ENCODE measurements at regions not wholly inside any gene's neighbourhood (a gene's known extent, or its start where the extent isn't known, plus 50 kb on each side); places are given as distances from the start of the nearest gene placed in this dataset.
A peak's percentile ranks its signal among the peaks of the same experiment; 100 is the strongest.
"Not testable (repeated sequence)": the region's sequence is repeated elsewhere in the genome, so short reads cannot be mapped to it uniquely, and the experiment has no call there.

DNA sequence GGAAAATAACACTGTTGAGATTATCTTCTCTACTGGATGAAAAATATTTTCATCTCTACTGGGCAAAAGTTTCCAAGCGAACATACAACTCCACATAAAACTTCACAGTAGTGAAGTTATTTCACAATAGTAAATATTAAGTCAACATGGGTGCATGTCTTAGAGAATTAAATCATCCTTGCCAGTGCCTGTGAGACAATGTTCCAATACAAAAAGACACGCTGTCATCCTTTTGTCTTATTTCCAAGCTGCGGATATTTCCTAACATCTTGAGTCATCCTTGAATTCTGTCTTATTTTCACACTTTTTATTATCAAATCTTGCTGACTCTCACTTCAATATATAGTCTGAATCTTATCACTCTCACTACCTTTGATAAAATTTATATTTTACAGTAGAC, 142.9 kb upstream of the KITLG start:
- Histone ChIP-seq H3K36me3 (ENCODE audit: control insufficient read depth, insufficient read depth, low read length) (no peaks in the 10 kb centered on the region), H3K27me3 (ENCODE audit: control insufficient read depth, insufficient read depth, low read length) (no peaks in the 10 kb centered on the region), H3K4me3 (ENCODE audit: low read depth, low read length) (no peak overlapping the region)
- FAIRE-seq (no peak), DNase-seq (ENCODE audit: low read depth) (peak; percentile 82)
- TF ChIP-seq CTCF (IDR thresholded peaks at IDR 0.05; ENCODE audit: insufficient read depth, low read length, severe bottlenecking), result no peak

GRCh38 chr12:88720785-88721650, 140.7 kb upstream of the KITLG start:
- Histone ChIP-seq H3K4me3 (ENCODE audit: low read depth, low read length) (no peak overlapping the region), H3K36me3 (ENCODE audit: control insufficient read depth, insufficient read depth, low read length) (no peaks in the 10 kb centered on the region), H3K27me3 (ENCODE audit: control insufficient read depth, insufficient read depth, low read length) (no peaks in the 10 kb centered on the region)
- TF ChIP-seq CTCF (IDR thresholded peaks at IDR 0.05; ENCODE audit: insufficient read depth, low read length, severe bottlenecking), result no peak
- DNase-seq (ENCODE audit: low read depth) (no peak), FAIRE-seq (no peak)

- peak; percentile 64 for DNase-seq (ENCODE audit: low read depth)
- no peaks in the 10 kb centered on the region for H3K36me3 ChIP-seq (ENCODE audit: control insufficient read depth, insufficient read depth, low read length)
- H3K4me3 ChIP-seq (ENCODE audit: low read depth, low read length), result no peak overlapping the region
- no peak for FAIRE-seq
- no peaks in the 10 kb centered on the region for H3K27me3 ChIP-seq (ENCODE audit: control insufficient read depth, insufficient read depth, low read length)
- no peak for TF ChIP-seq CTCF (IDR thresholded peaks at IDR 0.05; ENCODE audit: insufficient read depth, low read length, severe bottlenecking)
Observed at GRCh38 chr12:88720231-88720630, 140.0 kb upstream of the KITLG start.

GRCh38 chr12:88717188-88717587, 136.9 kb upstream of the KITLG start:
- no peaks in the 10 kb centered on the region for H3K36me3 ChIP-seq (ENCODE audit: control insufficient read depth, insufficient read depth, low read length)
- no peak for FAIRE-seq
- H3K27me3 ChIP-seq (ENCODE audit: control insufficient read depth, insufficient read depth, low read length), result no peaks in the 10 kb centered on the region
- DNase-seq (ENCODE audit: low read depth), result no peak
- TF ChIP-seq CTCF (IDR thresholded peaks at IDR 0.05; ENCODE audit: insufficient read depth, low read length, severe bottlenecking), result no peak
- no peak overlapping the region for H3K4me3 ChIP-seq (ENCODE audit: low read depth, low read length)

DNA sequence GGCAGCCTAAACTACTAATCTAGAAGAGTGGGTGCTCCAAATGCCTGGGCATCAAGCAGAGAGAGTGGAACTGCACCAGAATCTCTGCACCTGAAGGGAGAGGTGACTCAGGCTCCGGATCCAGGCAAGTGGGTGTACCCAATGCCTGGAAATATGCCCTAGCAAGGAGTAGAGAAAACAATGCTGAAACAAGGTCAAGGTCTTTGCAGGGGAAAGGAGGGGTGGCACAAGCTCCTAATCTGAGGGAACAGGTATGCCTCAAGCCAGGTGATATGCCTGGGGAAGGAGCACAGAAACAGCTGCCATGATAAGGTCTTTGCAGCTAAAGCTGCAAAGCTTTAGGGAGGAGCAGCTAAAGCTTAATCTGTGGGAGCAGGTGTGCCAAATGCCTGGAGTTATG, 136.0 kb upstream of the KITLG start:
- FAIRE-seq, result no peak
- Histone ChIP-seq H3K27me3 (ENCODE audit: control insufficient read depth, insufficient read depth, low read length) (no peaks in the 10 kb centered on the region), H3K36me3 (ENCODE audit: control insufficient read depth, insufficient read depth, low read length) (no peaks in the 10 kb centered on the region), H3K4me3 (ENCODE audit: low read depth, low read length) (no peak overlapping the region)
- no peak for DNase-seq (ENCODE audit: low read depth)
- no peak for TF ChIP-seq CTCF (IDR thresholded peaks at IDR 0.05; ENCODE audit: insufficient read depth, low read length, severe bottlenecking)

DNA sequence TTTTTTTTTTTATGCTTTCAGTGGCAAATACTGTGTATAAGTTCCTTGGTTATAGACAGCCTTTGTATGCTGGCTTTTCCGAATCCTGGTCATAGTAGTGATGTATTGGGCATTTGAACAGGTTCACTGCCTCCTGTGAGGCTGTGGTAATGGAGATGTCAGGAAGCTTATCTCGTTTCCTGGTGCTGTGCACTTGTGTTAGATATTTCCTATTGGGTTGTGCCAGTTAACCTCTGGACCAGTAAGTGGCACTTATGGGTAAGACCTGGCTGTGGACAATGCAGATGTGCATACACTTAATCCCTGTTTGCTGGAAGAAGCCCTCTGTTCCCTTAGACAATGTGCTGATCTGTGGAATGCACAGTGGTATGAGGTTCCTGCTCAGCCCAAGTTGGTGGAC, 135.4 kb upstream of the KITLG start:
- Histone ChIP-seq H3K36me3 (ENCODE audit: control insufficient read depth, insufficient read depth, low read length) (no peaks in the 10 kb centered on the region), H3K27me3 (ENCODE audit: control insufficient read depth, insufficient read depth, low read length) (no peaks in the 10 kb centered on the region), H3K4me3 (ENCODE audit: low read depth, low read length) (no peak overlapping the region)
- no peak for TF ChIP-seq CTCF (IDR thresholded peaks at IDR 0.05; ENCODE audit: insufficient read depth, low read length, severe bottlenecking)
- FAIRE-seq, result peak; percentile 55
- no peak for DNase-seq (ENCODE audit: low read depth)

DNA sequence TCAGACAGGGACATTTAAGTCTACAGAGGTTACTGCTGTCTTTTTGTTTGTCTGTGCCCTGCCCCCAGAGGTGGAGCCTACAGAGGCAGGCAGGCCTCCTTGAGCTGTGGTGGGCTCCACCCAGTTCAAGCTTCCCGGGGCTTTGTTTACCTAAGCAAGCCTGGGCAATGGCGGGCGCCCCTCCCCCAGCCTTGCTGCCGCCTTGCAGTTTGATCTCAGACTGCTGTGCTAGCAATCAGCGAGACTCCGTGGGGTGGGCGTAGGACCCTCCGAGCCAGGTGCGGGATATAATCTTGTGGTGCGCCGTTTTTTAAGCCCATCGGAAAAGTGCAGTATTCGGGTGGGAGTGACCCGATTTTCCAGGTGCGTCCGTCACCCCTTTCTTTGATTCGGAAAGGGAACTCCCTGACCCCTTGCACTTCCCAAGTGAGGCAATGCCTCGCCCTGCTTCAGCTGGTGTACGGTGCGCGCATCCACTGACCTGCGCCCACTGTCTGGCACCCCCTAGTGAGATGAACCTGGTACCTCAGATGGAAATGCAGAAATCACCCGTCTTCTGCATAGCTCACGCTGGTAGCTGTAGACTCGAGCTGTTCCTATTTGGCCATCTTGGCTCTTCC, 134.1 kb upstream of the KITLG start:
- H3K36me3 ChIP-seq (ENCODE audit: control insufficient read depth, insufficient read depth, low read length); H3K27me3 ChIP-seq (ENCODE audit: control insufficient read depth, insufficient read depth, low read length); H3K4me3 ChIP-seq (ENCODE audit: low read depth, low read length); FAIRE-seq; DNase-seq (ENCODE audit: low read depth): not testable (repeated sequence)
